DMS153 treated with DMSO at 0.1 percent for 48 hours (cell line): ENCODE measurements at regions not wholly inside any gene's neighbourhood (a gene's known extent, or its start where the extent isn't known, plus 50 kb on each side); places are given as distances from the start of the nearest gene placed in this dataset.
"Not testable (repeated sequence)": the region's sequence is repeated elsewhere in the genome, so short reads cannot be mapped to it uniquely, and the experiment has no call there.

Source experiments
- DNase-seq: peaks from one replicate; lab custom pipeline; 2025; ENCODE audit not compliant: unreplicated experiment; lab: John Stamatoyannopoulos, UW

DNA sequence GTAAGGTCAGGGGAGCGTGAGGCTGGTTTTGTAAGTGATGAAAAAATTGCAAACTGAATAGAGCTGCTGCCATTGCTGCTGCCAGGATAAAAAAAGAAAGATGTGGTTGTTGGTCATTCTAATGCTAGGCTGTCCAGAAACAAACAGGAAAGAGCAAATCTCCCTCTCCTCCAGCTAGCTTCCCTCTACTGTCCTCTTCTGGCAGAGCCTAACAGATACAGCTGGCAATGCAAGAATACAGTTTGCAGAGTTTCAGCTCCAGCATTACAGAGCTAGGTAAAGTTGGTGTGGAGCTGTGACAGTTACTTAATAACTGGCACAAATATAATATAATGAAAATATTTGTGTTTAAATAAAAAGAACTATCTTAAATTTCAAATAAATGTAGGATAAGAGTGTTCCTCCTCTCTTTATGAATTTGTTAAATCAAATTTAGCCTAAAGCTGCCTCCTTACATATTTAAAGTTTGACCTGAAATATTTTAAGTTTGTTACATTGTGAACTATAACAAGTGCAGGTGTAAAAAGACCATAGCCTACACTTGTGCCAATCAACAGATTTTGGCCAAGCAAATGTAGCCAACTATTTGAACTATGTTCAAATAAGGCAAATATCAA is 407.7 kb downstream of the SH2D4B start:
- DNase-seq, result no peak

DNA sequence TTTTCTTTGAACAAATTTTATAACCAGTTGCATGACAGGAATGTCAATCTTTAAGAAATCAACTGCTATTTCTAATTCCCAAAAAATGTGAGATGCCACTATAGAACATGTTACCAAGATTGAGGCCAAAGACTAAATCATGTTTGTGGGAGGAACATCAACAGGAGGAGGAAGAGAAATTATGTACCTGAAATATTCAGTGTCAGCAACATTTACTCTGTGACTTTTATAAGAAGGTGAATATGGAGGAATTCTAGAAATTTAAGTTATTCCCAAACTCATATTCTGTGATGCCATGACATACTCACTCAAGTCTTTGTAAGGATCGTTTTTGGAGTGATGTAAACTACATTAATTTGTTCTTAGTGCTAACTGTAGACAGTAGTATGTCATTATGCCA is 408.4 kb downstream of the SH2D4B start:
- no peak for DNase-seq

DNA sequence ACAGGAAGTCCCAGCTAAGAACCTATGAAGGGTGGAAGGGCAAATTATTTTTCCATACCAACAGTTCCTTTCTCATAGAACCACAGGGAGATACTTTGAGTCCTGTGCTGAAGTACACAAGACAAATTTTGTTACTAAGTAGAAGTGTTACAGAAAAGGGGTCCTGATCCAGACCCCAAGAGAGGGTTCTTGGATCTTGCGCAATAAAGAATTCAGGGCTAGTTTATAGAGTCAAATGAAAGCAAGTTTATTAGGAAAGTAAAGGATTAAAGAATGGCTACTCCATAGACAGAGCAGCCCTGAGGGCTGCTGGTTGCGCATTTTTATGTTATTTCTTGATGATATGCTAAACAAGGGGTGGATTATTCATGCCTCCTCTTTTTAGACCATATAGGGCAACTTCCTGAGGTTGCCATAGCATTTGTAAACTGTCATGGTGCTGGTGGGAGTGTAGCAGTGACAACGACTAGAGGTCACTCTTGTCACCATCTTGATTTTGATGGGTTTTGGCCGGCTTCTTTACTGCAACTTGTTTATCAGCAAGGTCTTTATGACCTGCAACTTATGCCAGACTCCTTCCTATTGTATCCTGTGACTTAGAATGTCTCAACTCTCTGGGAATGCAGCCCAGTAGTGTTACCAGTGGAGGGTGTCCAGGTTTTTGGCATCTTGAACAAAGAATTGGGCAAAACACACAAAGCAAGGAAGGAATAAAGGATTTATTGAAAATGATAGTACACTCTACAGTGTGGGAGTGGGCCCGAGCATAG is 409.4 kb downstream of the SH2D4B start:
- no peak for DNase-seq

DNA sequence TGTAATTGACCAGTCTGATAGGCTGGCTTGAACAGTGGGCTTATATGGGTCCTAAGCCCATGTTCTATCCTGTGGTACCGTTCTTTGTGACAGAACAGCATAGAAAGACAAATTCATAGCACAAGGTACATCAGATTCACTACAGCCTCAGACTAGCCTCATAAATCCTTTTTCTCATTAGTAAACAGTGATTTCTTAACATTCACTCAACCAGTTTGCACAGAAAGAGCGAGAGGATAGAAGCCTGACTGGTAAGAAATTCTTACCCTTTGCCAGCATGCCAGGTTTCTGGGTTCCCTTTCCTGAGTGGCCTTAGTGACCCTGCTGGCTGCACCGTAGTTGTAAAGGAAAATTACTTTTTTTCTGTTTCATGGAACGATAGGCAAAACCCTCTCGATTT is 412.1 kb downstream of the SH2D4B start:
- no peak for DNase-seq

DNA sequence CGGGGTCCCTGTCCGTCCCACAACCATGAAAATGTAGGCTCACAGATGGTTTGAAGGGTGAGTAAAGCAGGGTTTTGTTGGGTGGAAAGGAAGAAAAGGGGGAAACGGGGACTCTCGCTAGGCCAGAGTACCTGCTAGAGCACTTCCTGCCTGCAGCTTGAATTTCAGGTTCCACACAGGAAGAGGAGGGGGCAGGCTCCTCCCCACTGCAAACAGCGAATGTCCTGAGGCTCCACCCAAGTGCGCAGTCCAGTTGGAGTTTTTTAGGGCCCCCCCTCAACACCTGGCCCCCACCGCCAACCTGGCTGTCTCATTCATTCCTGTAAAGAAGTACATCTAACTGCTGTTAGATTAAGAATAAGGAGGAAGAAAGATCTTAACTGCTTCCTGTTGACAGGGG is 414.7 kb downstream of the SH2D4B start:
- no peak for DNase-seq

DNA sequence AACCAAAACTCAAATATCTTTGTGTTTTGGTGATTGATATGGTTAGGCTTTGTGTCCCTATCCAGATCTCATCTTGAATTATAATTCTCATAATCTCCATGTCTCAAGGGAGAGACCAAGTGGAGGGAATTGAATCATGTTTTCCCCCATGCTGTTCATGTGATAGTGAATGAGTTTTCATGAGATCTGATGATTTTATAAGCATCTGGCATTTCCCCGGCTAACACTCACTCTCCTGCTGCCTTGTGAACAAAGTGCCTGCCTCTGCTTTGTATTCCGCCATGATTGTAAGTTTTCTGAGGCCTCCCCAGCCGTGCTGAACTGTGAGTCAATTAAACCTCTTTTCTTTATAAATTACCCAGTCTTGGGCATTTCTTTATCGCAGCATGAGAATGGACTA is 419.5 kb downstream of the SH2D4B start:
- DNase-seq, result no peak

DNA sequence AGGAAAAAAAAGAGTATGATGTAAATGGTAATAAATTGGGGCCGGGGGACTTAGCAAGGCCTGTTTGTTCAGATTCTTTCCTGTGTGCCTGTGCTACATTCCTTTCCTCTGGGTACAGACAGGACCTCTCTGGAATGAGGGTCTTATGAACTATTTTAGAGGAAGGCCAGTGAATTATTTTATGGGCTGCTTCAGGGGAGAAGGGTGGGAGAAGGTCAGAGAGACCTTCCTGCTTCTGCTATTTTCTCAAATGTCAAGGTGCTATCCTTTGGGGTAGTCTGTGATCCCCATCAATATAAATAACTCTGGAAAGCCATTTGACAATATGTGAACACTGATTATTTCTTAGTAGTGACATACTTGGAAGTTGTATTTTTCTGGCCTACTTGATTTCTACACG is 426.5 kb downstream of the SH2D4B start:
- DNase-seq, result no peak

DNA sequence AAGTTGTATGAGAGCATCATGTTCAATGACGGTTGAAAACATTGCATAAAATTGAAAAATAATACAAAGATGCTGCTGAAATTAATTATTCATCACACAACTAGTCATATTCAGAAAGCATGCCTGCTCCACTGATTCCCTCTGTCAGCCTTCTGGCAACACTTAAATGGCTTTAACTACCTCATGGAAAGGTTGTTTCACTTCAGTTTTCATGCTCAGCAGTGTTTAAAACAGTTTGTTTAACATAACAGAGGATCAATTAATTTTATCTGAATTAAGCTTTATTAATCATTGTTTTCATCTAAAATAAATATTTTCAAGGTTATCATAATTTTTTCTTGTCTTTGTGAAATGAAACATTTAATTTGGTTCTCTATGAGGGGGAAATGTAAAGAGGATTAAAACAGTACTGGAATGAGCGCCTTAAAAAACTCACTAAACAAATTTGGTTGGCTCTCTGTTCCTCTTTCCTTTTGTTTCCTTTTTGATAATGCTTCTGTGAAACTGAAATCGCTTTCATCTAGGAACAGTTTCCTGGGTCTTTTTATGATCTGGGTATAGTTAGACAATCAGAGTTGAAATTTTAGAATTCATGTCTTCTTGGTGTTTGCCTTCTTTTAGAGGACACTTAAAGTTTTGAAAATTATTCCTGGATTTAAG is 427.4 kb downstream of the SH2D4B start:
- no peak for DNase-seq

DNA sequence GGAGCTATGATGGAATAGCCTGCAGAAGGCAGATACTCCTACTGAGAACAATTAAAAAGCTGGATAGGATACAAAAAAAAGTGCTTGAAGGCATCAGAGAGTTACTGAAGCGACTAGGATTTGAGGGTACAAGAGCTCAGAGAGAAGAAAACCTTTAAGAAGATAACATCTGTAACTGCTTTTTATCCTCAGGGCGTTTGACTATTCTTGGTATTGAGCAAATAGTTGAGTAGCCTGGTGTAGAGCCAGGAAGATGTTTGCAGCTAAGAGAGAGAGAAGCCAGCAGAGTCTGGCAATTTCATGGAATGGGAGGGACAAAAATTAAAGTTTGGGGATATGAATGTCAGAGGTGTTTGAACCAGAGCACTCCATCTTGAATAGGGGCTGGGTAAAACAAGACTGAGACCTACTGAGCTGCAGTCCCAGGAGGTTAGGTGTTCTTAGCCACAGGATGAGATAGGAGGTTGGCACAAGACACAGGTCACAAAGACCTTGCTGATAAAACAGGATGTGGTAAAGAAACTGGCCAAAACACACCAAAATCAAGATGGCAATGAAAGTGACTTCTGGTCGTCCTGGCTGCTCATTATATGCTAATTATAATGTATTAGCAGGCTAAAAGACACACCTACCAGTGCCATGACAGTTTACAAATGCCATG is 428.8 kb downstream of the SH2D4B start:
- no peak for DNase-seq

DNA sequence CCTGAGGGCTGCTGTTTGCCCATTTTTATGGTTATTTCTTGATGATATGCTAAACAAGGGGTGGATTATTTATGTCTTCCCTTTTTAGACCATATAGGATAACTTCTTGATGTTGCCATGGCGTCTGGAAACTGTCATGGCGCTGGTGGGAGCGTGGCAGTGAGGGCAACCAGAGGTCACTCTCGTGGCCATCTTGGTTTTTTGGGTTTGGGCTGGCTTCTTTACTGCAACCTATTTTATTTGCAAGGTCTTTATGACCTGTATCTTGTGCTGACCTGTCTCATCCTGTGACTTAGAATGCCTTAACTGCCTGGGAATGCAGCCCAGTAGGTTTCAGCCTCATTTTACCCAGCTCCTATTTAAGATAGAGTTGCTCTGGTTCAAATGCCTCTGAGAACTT is 429.7 kb downstream of the SH2D4B start:
- not testable (repeated sequence) for DNase-seq

DNA sequence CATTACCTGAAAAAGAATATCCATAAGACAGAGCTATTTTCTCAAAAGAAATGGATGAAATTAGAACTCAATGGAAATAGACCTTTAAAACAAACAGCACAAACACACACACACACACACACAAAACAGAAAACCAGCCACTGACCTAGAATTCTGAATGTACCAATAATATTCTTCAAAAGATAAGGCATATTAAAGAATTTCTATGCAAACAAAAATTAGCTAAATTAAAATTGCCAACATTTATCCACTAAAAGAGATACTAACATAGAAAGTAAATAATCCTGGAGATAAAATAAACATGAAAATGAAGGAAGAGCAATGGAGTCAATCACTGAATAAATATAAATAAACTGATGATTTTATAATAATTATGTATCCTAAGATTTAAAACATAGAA is 431.2 kb downstream of the SH2D4B start:
- DNase-seq, result no peak

DNA sequence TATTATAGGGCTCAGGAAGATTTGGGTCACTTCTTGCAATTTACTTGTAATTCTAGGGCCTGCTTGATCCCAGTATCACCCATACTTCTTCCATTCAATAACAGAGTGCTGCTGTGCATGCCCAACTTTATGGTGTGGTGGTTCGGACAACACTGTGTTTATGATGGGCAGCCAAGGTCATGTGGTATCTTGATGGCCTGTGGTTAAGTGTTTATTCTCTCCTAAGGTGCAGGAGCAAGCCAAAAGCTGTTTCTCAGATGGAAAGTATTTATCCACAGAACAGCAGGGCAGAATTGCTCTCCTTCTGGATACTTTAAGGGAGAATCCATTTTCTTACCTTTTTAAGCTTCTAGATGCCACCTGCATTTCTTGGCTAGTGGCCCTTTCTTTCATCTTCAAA is 433.8 kb downstream of the SH2D4B start:
- DNase-seq, result no peak

DNA sequence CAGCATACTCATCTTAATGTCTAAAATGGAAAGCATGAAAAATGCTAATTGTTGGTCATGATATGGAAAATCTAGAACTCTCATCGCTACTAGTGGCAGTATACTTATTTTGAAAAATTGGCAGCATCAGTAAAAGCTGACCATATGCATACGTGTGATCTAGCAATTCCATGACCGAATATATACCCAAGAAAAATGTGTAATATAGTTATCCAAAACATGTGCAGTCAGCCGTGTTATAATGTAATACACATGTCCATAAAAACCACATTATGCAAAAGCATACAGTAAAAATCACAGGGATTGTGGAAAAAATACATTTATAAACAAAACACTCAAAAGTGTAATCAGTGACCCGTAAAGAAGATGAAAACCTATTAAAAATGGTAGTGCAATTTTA is 439.0 kb downstream of the SH2D4B start:
- DNase-seq, result no peak

DNA sequence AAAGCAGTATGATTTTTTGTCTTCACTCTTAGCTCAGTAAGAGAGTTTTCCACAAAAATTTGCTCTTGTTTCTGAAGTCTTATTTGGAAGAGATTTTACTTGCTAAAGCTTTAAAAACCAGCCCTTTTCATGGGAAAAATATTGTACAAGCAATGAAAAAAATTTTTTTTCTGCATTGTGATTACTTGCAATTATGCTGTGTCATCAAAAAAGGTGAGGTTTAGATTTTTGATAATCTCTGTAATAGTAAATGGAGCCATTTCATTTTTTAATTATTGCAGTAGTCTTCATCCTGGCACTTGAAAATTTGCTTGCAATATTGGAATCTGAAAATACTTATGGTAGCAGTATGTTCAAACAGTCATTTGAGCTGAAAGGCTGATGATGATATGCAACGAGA is 447.4 kb downstream of the SH2D4B start:
- DNase-seq, result no peak

DNA sequence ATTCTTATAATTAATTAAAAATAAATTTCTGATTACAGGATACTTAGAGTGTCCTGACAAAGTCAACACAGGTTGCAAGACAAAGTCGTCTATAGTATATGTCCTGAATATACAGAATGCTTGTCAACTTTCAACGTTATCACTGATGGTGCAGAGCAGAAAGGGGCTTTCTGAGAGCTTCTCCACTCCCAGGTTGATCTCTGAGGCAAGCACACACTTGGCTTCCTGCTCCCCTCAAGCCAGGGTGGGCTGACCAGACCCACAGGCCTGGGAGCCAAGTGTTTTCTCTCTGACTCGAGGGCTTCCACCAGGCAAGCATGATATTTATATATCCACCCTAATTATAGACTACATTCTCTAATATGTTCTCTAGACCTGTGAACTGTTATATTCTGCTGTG is 448.9 kb downstream of the SH2D4B start:
- DNase-seq, result no peak

DNA sequence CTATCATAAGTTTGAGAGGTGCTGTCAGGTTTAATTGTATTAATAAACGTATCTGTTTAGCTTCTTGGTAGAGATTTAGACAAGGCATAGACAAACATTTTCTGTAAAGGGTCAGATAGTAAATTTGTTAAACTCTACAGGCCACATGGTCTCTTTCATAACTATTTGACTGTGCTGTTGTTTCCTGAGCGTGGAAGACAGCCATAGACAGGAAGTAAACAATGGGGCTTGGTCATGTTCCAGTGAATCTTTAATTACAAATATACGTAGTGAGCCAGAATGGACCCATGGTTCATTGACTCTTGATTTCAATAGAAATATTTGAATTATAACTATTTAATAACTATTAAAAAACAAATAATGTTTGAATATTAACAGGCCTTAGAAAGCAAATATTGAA is 451.1 kb downstream of the SH2D4B start:
- DNase-seq, result no peak

DNA sequence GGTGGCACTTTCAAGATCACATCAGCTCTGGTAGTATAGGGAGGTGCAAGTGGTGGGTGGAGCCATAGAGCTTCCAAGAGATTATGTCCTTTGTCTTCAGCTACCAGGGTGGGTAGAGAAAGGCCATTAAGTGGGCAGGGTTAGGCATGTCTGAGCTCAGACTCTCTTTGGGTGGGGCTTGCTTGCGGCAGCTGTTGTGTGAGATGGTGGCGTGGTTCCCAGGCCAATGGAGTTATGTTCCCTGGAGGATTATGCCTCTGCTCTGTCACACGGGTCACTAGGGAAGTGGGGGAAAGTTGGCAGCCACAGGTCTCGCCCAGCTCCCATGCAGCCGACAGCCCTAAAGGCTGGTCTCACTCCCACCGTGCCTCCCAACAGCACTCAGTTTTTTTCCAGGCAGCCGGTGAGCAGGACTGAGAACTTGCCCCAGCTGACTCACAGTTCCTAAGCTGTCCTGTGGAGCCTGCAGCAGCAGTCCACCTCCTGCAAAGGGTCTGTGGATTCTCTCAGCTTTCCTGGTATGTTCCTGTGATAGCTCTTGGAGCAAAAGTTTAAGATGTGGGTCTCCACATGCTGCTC is 459.0 kb downstream of the SH2D4B start:
- DNase-seq, result no peak

DNA sequence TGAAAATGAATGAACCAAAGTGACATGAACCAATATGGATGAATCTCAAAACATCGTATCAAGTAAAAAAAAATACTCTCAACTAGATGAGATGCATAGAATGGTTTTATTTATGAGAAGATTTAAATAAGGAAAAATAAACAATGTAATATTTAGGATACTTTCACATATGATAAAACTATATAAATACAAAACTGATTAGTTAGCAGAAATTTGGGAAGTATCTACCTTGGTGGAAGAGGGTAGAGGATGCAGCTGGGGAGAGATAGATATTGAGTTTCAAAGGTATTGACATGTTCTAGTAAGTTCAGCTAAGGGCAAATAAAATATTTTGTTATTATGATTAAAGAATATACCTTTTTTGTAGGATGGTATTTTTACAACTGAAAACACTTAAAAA is 463.1 kb downstream of the SH2D4B start:
- no peak for DNase-seq

DNA sequence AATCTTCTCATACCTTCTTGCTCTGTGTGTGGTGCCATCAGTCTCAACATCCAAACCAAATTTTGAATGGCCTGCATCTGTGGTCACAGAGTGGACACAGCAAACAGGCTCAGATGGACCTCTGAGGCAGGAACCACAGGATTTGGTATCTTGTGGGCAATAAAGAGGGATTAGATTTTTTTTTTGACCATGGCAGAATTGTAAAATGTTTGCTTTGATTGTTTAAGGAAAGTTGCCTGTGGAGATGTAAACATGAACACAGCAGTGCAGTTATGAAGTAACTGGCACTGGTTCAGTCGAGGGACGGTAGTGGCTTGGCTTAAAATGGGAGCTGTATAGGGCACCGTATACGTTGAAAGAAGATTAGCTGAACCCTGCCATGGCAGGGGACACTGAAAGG is 464.7 kb downstream of the SH2D4B start:
- no peak for DNase-seq

DNA sequence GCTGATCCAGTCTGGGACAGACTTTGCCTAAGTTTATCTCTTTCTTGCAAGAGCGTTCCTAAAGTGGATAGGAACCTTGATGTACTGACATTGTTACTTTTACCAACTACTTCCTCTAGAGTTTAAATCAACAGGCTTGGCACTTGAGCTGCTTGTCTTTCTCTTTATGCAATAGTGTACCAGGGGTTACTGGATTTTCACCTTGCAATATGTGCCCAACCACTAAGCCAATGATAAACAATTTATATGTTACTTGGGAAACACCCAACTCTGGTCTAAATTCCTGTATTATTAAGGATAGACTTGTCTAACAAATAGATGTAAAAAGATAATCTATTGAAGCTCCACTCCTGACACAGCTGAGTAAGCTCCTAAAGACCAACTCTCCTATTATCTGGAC is 470.2 kb downstream of the SH2D4B start:
- no peak for DNase-seq

DNA sequence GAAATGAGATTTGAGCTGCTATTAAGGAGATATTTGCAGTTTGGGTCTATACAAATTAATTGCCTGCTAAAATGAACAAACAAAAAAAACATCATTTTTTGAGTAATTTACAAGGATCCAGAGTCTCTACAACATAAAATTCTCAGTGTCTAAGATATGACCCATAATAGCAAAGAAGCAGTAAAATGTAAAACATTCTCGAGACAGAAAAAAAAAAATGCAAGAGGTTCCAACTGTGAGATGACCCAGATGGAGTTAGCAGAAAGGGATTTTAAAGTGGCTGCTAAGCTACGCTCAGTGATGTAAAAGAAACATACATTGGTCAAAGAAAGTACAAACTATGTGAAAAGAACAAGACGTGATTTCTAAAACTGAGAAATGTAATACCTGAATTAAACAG is 471.0 kb downstream of the SH2D4B start:
- DNase-seq, result no peak

DNA sequence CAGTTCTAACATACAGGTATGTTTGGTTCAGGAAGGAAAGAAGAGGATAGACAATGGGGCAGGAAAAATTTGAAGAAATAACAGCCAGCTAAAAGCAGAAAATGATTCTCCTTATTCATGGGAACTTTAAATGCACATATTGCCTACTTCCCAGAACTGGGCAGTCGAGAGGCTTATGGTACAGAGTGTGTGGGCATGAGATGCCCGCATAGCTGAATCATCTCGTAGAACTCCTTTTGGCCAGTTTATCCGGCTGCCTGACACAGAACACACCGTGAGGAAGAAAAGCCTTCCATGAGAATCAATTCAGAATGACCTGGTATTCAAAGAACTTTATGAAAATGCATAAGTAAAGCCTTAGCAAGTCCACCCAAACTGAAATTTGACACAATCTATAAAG is 471.6 kb downstream of the SH2D4B start:
- no peak for DNase-seq
